ENCODE measurements at regions not wholly inside any gene's neighbourhood (a gene's known extent, or its start where the extent isn't known, plus 50 kb on each side); places are given as distances from the start of the nearest gene placed in this dataset.

- no peak for DNase-seq
Observed at GRCh38 chr12:89181271-89181920, 170.9 kb downstream of the DUSP6 start.

- no peak for DNase-seq
Observed at GRCh38 chr12:89180496-89180895, 171.8 kb downstream of the DUSP6 start.

GRCh38 chr12:89179983-89180382 lies 172.3 kb downstream of the DUSP6 start:
- no peak for DNase-seq

GRCh38 chr12:89179245-89179644 lies 173.1 kb downstream of the DUSP6 start:
- no peak for DNase-seq

GRCh38 chr12:89177802-89178395 lies 174.4 kb downstream of the DUSP6 start:
- DNase-seq: no peak

- DNase-seq: no peak
Observed at GRCh38 chr12:89176676-89177075, 175.6 kb downstream of the DUSP6 start.

- DNase-seq: no peak
Observed at GRCh38 chr12:89173678-89174077, 178.6 kb downstream of the DUSP6 start.

- no peak for DNase-seq
Observed at GRCh38 chr12:89173096-89173495, 179.2 kb downstream of the DUSP6 start.

GRCh38 chr12:89172224-89172623 lies 180.1 kb downstream of the DUSP6 start:
- DNase-seq: no peak

GRCh38 chr12:89169321-89169720 lies 183.0 kb downstream of the DUSP6 start:
- no peak for DNase-seq

GRCh38 chr12:89167986-89168385 lies 184.3 kb downstream of the DUSP6 start:
- no peak for DNase-seq

GRCh38 chr12:89166525-89166934 lies 185.8 kb downstream of the DUSP6 start:
- DNase-seq: no peak

- DNase-seq: no peak
Observed at GRCh38 chr12:89166121-89166520, 186.2 kb downstream of the DUSP6 start.

GRCh38 chr12:89165703-89166102 lies 186.6 kb downstream of the DUSP6 start:
- no peak for DNase-seq

- no peak for DNase-seq
Observed at GRCh38 chr12:89163918-89164317, 188.4 kb downstream of the DUSP6 start.

GRCh38 chr12:89162589-89163261 lies 189.6 kb downstream of the DUSP6 start:
- DNase-seq: no peak

- no peak for DNase-seq
Observed at GRCh38 chr12:89161557-89161956, 190.7 kb downstream of the DUSP6 start.

- no peak for DNase-seq
Observed at GRCh38 chr12:89160716-89161123, 191.6 kb downstream of the DUSP6 start.

GRCh38 chr12:89157413-89157812 lies 194.9 kb downstream of the DUSP6 start:
- DNase-seq: no peak

- DNase-seq: no peak
Observed at GRCh38 chr12:89156862-89157262, 195.4 kb downstream of the DUSP6 start.

GRCh38 chr12:89156340-89156739 lies 196.0 kb downstream of the DUSP6 start:
- no peak for DNase-seq

- no peak for DNase-seq
Observed at GRCh38 chr12:89155826-89156225, 196.5 kb downstream of the DUSP6 start.

- DNase-seq: no peak
Observed at GRCh38 chr12:89154743-89155499, 197.4 kb downstream of the DUSP6 start.

- DNase-seq: no peak
Observed at GRCh38 chr12:89153341-89153740, 199.0 kb downstream of the DUSP6 start.

Data from NCI-H187 (cell line).